SU-DHL-6 (cell line): ENCODE measurements at regions not wholly inside any gene's neighbourhood (a gene's known extent, or its start where the extent isn't known, plus 50 kb on each side); places are given as distances from the start of the nearest gene placed in this dataset.

Experiments used
- EZH2phosphoT487 ChIP-seq: fragments of 200-600 bp; sonication (generic), shearing (Covaris generic); conservative IDR thresholded peaks from 2 replicates; pipeline ENCODE4 v1.6.1; 2018; ENCODE audit warnings: mild to moderate bottlenecking, antibody characterized with exemption, low read length, moderate library complexity, mixed read lengths
- TF ChIP-seq, protein P1 (sequence below): fragments of 200-600 bp; sonication (generic); IDR thresholded peaks from one replicate; pipeline ENCODE4 v1.5.1; 2017; ENCODE audit warnings: antibody characterized with exemption, mild to moderate bottlenecking, low read length, moderate library complexity; ENCODE audit not compliant: insufficient read depth, poor library complexity, severe bottlenecking

GRCh38 chr13:103537616-103538015 lies 471.4 kb upstream of the SLC10A2 start:
- no peak for TF ChIP-seq EZH2phosphoT487
- TF ChIP-seq, protein P1, sequence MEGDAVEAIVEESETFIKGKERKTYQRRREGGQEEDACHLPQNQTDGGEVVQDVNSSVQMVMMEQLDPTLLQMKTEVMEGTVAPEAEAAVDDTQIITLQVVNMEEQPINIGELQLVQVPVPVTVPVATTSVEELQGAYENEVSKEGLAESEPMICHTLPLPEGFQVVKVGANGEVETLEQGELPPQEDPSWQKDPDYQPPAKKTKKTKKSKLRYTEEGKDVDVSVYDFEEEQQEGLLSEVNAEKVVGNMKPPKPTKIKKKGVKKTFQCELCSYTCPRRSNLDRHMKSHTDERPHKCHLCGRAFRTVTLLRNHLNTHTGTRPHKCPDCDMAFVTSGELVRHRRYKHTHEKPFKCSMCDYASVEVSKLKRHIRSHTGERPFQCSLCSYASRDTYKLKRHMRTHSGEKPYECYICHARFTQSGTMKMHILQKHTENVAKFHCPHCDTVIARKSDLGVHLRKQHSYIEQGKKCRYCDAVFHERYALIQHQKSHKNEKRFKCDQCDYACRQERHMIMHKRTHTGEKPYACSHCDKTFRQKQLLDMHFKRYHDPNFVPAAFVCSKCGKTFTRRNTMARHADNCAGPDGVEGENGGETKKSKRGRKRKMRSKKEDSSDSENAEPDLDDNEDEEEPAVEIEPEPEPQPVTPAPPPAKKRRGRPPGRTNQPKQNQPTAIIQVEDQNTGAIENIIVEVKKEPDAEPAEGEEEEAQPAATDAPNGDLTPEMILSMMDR, result no peak
